ENCODE measurements at regions not wholly inside any gene's neighbourhood (a gene's known extent, or its start where the extent isn't known, plus 50 kb on each side); places are given as distances from the start of the nearest gene placed in this dataset.

- ATAC-seq (no peak), DNase-seq (no peak)
- Histone ChIP-seq H3K4me1 (no peaks in the 10 kb centered on the region), H3K9me3 (no peaks in the 10 kb centered on the region), H3K27me3 (no peaks in the 10 kb centered on the region), H3K4me3 (no peak overlapping the region), H3K36me3 (no peaks in the 10 kb centered on the region), H3K27ac (no peak overlapping the region)
- TF ChIP-seq CTCF (IDR thresholded peaks at IDR 0.05) = no peak
- intact Hi-C loops (cut with DNase I) = no loop called here
Observed at GRCh38 chr2:182521453-182522404, 94.9 kb upstream of the PDE1A start.

- intact Hi-C loops (cut with DNase I) = no loop called here
- Histone ChIP-seq H3K4me3 (no peak overlapping the region), H3K27me3 (no peaks in the 10 kb centered on the region), H3K4me1 (no peaks in the 10 kb centered on the region), H3K27ac (no peak overlapping the region), H3K9me3 (no peaks in the 10 kb centered on the region), H3K36me3 (no peaks in the 10 kb centered on the region)
- TF ChIP-seq CTCF (IDR thresholded peaks at IDR 0.05) = no peak
- DNase-seq (no peak), ATAC-seq (no peak)
Observed at GRCh38 chr2:182522405-182522896, 95.6 kb upstream of the PDE1A start.

GRCh38 chr2:182522972-182523473, 96.2 kb upstream of the PDE1A start:
- Histone ChIP-seq H3K27ac (no peak overlapping the region), H3K4me3 (no peak overlapping the region), H3K4me1 (no peaks in the 10 kb centered on the region), H3K9me3 (no peaks in the 10 kb centered on the region), H3K27me3 (no peaks in the 10 kb centered on the region), H3K36me3 (no peaks in the 10 kb centered on the region)
- DNase-seq (no peak), ATAC-seq (no peak)
- intact Hi-C loops (cut with DNase I) = no loop called here
- TF ChIP-seq CTCF (IDR thresholded peaks at IDR 0.05) = no peak

- no peak overlapping the region for H3K4me3 ChIP-seq
- H3K9me3 ChIP-seq = peaks cover 0 to 10% of the 10 kb centered on the region in 2 donors
- no peak for TF ChIP-seq CTCF (IDR thresholded peaks at IDR 0.05)
- H3K27ac ChIP-seq = no peak overlapping the region
- no peaks in the 10 kb centered on the region for H3K36me3 ChIP-seq
- no peaks in the 10 kb centered on the region for H3K27me3 ChIP-seq
- no peaks in the 10 kb centered on the region for H3K4me1 ChIP-seq
- intact Hi-C loops (cut with DNase I) = no loop called here
- no peak for DNase-seq
- ATAC-seq = no peak
Observed at GRCh38 chr2:182530636-182531035, 103.8 kb upstream of the PDE1A start.

GRCh38 chr2:182540252-182540651, 113.4 kb upstream of the PDE1A start:
- intact Hi-C loops (cut with DNase I) = no loop called here
- Histone ChIP-seq H3K4me3 (no peak overlapping the region), H3K27ac (no peak overlapping the region), H3K9me3 (no peaks in the 10 kb centered on the region), H3K27me3 (no peaks in the 10 kb centered on the region), H3K4me1 (peaks cover 0 to 7% of the 10 kb centered on the region in 2 donors), H3K36me3 (no peaks in the 10 kb centered on the region)
- DNase-seq (no peak), ATAC-seq (no peak)
- no peak for TF ChIP-seq CTCF (IDR thresholded peaks at IDR 0.05)

Measured in left lung (tissue), 4 donors.